ENCODE measurements at regions not wholly inside any gene's neighbourhood (a gene's known extent, or its start where the extent isn't known, plus 50 kb on each side); places are given as distances from the start of the nearest gene placed in this dataset.

GRCh38 chr11:110918351-110918750, 206.1 kb upstream of the ARHGAP20 start:
- DNase-seq, result no peak

DNA sequence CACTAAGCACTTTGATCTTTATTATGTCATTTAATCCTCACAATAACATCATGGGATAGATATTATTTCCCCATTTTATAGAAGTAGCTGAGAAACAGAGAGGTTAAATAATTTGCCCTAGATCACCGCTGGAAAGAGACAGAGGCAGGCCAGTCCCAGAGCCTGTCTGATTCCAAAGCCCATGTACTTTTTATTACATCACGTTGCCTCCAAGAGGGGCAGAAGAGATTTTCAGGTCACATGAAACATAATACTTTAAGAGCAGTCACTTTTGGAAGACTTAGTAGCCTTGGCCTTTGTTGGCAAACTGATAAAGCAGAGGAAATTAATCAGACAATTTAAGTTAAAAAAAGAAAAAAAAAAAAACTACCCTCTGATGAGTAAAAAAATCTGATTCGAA, 200.2 kb upstream of the ARHGAP20 start:
- no peak for DNase-seq

DNA sequence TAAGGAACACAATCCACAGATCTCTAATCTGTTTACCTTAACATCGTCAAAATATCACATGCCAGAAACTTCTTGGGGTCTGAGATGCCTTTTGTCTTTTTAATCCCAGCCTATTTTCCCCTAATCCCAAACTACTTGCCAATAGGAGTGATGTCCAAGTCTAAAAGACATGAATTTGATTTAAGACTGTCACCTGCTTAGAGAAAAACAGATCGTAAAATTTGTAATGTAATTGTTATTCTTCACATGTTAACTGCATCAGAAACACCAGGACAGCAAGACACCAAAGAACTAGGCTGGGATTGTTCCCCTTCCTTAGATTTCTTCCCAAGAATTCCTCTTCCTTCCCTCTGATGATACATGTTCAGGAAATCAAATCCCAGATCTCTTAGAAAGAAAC, 198.1 kb upstream of the ARHGAP20 start:
- no peak for DNase-seq

DNA sequence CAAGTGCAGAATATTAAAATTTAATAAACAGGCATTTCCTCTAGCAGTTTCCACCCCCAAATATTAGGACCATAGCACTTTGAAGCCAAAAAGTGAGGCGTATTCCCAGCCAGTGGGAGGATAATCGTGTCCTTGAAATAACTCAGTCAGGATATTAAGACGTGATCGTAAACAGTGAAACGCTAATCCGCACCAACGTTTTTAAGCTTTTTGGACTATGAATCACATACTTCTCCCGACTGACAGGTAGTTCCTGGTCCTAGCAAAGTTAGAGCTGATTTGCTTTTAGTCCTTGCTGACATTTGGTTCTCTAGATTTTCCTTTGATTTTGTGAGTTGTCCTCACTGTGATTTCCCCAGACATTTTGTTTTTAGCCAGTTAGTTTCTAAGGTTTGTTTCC, 197.1 kb upstream of the ARHGAP20 start:
- DNase-seq, result no peak

DNA sequence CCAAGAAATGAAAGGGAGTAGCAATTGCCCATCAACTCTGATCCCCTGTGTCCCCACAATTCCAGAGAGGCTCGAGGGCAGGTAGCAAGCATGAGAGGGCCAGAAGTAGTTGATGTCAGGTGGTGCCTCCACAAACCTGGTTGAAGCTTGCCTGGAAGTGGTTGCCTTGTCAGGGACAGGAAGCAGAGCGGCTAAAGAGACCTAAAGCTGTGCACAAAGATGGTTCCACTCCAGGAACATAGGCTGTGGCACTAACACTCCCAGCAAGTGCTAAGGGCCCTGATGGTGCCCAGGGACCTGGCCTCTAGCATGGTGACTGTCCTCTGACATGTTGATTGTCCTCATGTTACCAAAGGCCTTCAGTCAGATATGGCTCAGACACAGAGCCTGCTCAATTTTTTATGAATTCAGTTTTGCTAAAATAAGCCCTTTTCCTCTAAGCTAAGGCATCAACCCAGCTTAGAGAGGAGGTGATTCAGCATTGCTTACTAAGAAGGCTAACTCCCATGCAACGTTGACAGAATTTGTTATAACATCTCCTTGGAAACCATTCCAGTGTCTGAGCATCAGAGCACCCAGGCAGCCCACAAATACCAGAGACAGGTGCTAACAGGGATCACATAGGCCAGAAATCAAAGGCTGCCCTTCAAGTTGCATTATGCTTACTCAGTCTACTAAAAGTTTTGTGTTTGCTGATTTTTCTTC, 196.3 kb upstream of the ARHGAP20 start:
- no peak for DNase-seq

DNA sequence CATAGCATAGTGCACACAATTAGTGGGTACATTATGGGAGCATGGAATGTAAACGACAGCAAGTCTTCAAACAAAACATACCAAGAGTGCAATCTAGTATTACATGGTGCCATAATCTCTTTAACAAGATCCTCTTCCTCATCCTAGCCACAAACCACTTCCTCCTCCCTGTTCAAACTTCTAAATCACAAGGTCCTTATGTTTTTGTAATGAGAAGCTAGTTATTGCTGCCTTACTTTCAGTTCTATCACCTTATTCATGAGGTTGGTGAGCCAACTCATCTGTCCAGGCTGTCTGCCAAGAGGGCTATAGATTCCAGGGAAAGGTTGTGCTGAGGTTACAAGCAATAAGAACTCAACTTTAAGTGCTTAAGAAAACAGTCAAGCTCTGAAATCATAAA, 195.4 kb upstream of the ARHGAP20 start:
- DNase-seq, result peak; percentile 39

GRCh38 chr11:110903830-110904229, 191.6 kb upstream of the ARHGAP20 start:
- no peak for DNase-seq

GRCh38 chr11:110903378-110903777, 191.1 kb upstream of the ARHGAP20 start:
- no peak for DNase-seq

DNA sequence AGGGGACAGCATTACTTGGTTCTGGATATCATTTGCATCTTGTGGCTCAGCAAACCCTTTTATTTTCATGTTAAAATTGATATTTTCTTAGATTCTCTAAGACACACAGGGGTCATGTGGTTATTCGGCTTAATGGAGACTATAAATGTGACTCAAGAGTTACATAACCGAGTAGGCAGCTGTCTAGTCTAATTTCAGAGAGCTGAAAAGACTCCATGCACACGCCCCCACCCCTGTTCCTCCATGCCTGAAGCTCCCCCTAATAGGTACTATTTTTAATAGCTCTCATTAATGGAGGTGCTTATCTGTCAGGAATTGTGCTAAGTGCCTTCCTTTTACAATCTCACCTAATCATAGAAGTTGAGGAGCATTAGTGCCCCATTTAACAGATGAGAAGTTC, 189.2 kb upstream of the ARHGAP20 start:
- DNase-seq, result no peak

DNA sequence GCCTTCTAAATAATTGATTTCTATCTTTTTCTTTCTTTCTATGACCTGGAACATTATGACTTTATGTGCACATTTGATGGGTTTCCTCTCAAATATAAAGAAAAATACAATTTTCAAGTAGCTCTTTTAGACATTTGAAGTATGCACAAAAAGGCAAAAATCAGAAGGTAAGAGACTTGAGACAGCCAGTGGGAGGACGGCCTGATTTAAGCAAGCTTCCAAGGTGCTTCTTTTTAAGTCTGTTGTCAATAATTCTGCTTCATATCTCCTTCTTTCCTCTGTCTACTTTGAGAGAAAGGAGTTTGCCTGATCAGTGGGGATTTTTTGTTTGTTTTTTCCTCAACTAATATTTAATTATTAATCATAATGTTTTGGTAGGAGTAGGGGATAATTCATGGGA, 188.2 kb upstream of the ARHGAP20 start:
- no peak for DNase-seq

DNA sequence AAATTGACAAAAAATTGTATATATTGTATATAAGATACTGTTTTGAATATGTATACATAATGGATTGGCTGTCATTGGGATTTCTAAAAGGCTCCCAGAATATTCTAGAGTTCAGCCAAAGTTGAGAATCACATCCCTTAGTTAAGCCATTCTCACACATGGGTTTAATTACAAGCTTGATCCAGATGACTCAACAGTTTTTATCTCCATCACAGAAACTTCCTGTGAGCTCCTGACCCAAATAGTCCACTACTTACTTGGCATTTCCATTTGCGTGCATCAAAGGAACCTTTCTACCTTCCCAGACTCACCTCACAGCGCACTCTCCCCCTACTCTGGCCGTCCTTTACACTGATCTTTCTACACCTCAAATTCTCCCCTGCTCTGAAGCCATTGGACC, 184.8 kb upstream of the ARHGAP20 start:
- no peak for DNase-seq

GRCh38 chr11:110896358-110896757, 184.1 kb upstream of the ARHGAP20 start:
- DNase-seq, result no peak

DNA sequence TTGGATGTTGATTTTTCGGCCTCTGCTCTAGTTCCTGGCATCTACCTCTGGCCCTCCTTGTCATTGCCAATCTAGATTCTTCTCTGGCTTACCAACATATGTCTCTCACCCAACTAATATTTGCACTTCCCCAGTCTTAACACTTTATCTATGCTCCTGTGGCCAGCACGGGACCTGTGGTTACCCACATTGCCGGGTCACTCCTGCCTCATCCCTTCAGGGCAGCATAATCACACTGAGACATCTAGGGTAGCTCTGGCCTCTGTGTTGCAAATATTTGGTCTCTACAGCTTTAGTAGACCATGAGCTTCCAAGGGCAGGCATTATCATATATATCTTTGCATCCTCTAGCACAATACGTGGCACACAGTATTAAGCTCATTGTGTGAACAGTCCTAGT, 182.0 kb upstream of the ARHGAP20 start:
- DNase-seq, result no peak

DNA sequence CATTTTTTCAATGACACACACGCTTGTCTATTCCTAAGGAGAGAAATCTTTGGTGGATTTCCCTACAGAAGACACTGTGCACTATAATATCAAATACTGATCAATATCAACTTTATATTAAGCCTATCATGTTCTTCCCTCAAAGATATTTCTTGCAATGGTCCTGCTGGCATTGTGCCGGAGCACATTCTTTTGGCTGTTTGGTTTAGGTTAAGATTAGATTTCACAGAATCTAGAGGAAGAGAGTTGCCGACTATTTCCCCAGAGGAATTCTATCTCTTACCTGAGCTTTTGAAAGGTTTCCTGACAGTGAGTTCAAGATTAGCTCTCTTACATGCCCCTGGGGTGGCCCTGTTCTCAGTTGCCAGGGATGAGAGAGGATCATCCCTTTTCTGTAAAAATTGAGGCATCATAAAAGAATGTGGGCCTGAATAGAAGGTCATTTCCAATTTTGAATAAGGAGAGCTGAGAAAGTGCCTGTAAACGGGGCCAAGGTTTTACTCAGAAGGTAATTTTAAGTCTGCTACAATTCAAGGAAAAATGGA, 180.6 kb upstream of the ARHGAP20 start:
- no peak for DNase-seq

GRCh38 chr11:110891411-110891810, 179.2 kb upstream of the ARHGAP20 start:
- DNase-seq, result no peak

- DNase-seq, result no peak
Measured at GRCh38 chr11:110890995-110891394, 178.8 kb upstream of the ARHGAP20 start.

- no peak for DNase-seq
Measured at GRCh38 chr11:110886288-110886970, 174.2 kb upstream of the ARHGAP20 start.

DNA sequence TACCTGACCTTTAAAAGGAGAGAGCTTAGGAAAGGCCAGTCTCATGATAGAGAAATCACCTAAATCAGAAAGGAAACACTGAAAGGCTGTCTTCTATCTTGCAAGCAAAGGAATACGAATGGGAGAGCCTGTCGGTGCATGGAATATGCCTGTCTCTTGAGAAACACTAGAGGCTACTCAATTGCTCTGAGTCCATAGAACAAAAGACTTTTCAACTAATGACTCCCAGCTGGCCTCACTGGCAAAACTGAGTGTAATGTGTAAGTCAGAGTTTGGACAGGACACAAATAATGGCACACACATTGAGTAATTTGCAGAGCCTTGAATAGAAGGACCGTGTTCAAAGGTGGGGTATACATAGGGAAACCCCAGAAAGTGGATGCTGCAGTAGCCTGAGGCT, 171.0 kb upstream of the ARHGAP20 start:
- no peak for DNase-seq

- DNase-seq, result no peak
Measured at GRCh38 chr11:110878513-110878912, 166.3 kb upstream of the ARHGAP20 start.

DNA sequence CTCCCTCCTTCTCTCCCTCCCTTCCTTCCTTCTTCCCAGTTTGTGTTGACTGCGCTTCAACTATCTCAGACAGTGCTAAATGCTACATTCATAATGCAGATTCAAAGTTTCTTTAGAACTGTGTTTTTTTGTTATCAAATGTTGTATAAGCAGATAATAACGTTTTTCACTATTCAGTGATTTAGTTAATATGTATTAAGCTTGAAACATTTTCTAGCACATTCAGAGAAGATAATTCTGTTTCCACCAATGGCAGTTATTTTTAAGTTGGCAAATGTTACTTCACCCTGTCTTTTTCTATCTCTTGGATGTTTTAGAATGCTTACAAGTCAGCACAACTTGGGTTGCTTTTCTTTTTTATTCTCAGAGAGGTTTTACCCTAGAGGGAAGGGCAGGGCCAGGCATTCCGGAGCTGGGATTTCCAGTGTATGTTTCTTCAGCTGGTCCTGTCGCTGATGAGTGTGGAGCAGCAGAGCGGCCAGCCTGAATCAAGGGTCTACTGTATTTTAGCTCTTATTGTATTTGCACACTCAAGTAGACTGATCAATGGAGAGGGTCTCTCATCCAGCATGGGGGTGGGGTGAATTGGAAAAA, 162.3 kb upstream of the ARHGAP20 start:
- no peak for DNase-seq

- no peak for DNase-seq
Measured at GRCh38 chr11:110873975-110874374, 161.7 kb upstream of the ARHGAP20 start.

DNA sequence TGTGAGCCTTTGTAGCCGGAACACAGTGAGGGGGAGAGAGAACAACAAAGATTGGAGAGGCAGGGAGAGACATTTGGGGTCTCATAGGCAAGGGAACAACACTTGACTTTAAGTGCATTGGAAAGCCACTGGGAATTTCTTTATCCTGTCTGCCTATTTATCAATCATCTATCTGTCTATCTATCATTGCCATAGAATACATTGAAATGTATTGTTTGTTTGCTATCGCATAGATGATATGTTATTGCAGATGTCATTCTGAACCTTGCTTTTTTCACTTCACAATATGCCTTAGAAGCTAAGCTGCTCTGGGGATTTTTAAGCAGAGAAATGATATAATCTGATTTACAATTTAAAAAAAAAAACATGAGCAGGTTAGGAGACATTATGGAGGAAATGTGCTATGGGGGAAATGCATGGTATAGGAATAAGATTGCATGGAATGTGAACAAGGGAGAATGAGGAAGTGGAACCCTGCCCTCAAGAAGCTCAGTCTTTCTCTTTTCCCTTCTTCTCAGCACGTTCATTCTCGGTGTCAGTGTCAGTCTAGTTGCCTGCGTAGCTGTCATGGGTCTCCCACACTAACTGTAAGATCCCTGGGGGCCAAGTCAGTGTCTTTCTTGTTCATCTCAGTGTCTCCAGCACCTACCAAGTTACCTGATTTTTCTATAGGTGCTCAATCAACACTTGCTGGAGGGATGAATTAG, 158.7 kb upstream of the ARHGAP20 start:
- DNase-seq, result no peak

- DNase-seq, result no peak
Measured at GRCh38 chr11:110867951-110868350, 155.7 kb upstream of the ARHGAP20 start.

- DNase-seq, result no peak
Measured at GRCh38 chr11:110866081-110866480, 153.8 kb upstream of the ARHGAP20 start.
